Osteocyte (in vitro differentiated cells): ENCODE measurements at regions not wholly inside any gene's neighbourhood (a gene's known extent, or its start where the extent isn't known, plus 50 kb on each side); places are given as distances from the start of the nearest gene placed in this dataset.

ENCODE experiments used
- DNase-seq: peaks from one replicate; pipeline ENCODE4 v3.0.0; 2021; ENCODE audit warnings: mixed read lengths; ENCODE audit not compliant: unreplicated experiment; ENCODE audit errors: extremely low spot score
- H3K27ac Mint-ChIP-seq: one replicate; pipeline ENCODE4 v1.8.0; 2021; ENCODE audit warnings: mild to moderate bottlenecking, mixed read lengths; ENCODE audit not compliant: unreplicated experiment
- H3K27me3 Mint-ChIP-seq: one replicate; pipeline ENCODE4 v1.8.0; 2021; ENCODE audit warnings: mixed read lengths; ENCODE audit not compliant: unreplicated experiment
- H3K36me3 Mint-ChIP-seq: one replicate; pipeline ENCODE4 v1.8.0; 2021; ENCODE audit warnings: mixed read lengths; ENCODE audit not compliant: unreplicated experiment
- H3K4me1 Mint-ChIP-seq: one replicate; pipeline ENCODE4 v1.8.0; 2021; ENCODE audit warnings: mixed read lengths; ENCODE audit not compliant: unreplicated experiment
- H3K4me3 Mint-ChIP-seq: one replicate; pipeline ENCODE4 v1.8.0; 2021; ENCODE audit warnings: mild to moderate bottlenecking, moderate library complexity, mixed read lengths; ENCODE audit not compliant: unreplicated experiment
- H3K9me3 Mint-ChIP-seq: one replicate; pipeline ENCODE4 v1.8.0; 2021; ENCODE audit warnings: mixed read lengths; ENCODE audit not compliant: unreplicated experiment
- CTCF ChIP-seq: fragments of 200-600 bp; sonication (generic); IDR thresholded peaks from 2 replicates; pipeline ENCODE4 v1.5.0; 2021; ENCODE audit warnings: antibody characterized with exemption, mild to moderate bottlenecking, moderate library complexity

GRCh38 chr5:72007336-72008111, 99.8 kb upstream of the MAP1B start:
- Mint-ChIP-seq H3K4me3 (no peak overlapping the region), H3K4me1 (peaks cover 3% of the 10 kb centered on the region), H3K9me3 (no peaks in the 10 kb centered on the region), H3K36me3 (no peaks in the 10 kb centered on the region), H3K27ac (no peak overlapping the region), H3K27me3 (peaks cover 41% of the 10 kb centered on the region)
- no peak for DNase-seq
- no peak for TF ChIP-seq CTCF

GRCh38 chr5:72009280-72009679, 98.0 kb upstream of the MAP1B start:
- H3K27ac Mint-ChIP-seq, result no peak overlapping the region
- peaks cover 41% of the 10 kb centered on the region for H3K27me3 Mint-ChIP-seq
- TF ChIP-seq CTCF, result no peak
- H3K4me3 Mint-ChIP-seq, result no peak overlapping the region
- H3K4me1 Mint-ChIP-seq, result peaks cover 3% of the 10 kb centered on the region
- DNase-seq, result no peak
- H3K9me3 Mint-ChIP-seq, result no peaks in the 10 kb centered on the region
- no peaks in the 10 kb centered on the region for H3K36me3 Mint-ChIP-seq

GRCh38 chr5:72010430-72010829, 96.8 kb upstream of the MAP1B start:
- Mint-ChIP-seq H3K4me3 (no peak overlapping the region), H3K27ac (no peak overlapping the region), H3K36me3 (no peaks in the 10 kb centered on the region), H3K9me3 (no peaks in the 10 kb centered on the region), H3K4me1 (peaks cover 3% of the 10 kb centered on the region), H3K27me3 (peaks cover 32% of the 10 kb centered on the region)
- DNase-seq, result no peak
- TF ChIP-seq CTCF, result no peak

- Mint-ChIP-seq H3K27me3 (peaks cover 24% of the 10 kb centered on the region), H3K27ac (no peak overlapping the region), H3K9me3 (no peaks in the 10 kb centered on the region), H3K36me3 (no peaks in the 10 kb centered on the region), H3K4me1 (peaks cover 3% of the 10 kb centered on the region), H3K4me3 (no peak overlapping the region)
- no peak for DNase-seq
- no peak for TF ChIP-seq CTCF
Observed at GRCh38 chr5:72012906-72013305, 94.4 kb upstream of the MAP1B start.

- Mint-ChIP-seq H3K36me3 (no peaks in the 10 kb centered on the region), H3K4me3 (no peak overlapping the region)
Observed at GRCh38 chr5:72013766-72014624, 93.3 kb upstream of the MAP1B start.

More at GRCh38 chr5:72013766-72014624, 93.3 kb upstream of the MAP1B start:
- no peak overlapping the region for H3K27ac Mint-ChIP-seq
- no peak for TF ChIP-seq CTCF
- H3K27me3 Mint-ChIP-seq, result peaks cover 24% of the 10 kb centered on the region
- H3K9me3 Mint-ChIP-seq, result peaks cover 5% of the 10 kb centered on the region
- peaks cover 3% of the 10 kb centered on the region for H3K4me1 Mint-ChIP-seq
- DNase-seq, result no peak
